ENCODE measurements at regions not wholly inside any gene's neighbourhood (a gene's known extent, or its start where the extent isn't known, plus 50 kb on each side); places are given as distances from the start of the nearest gene placed in this dataset.

- TF ChIP-seq CTCF (IDR thresholded peaks at IDR 0.05): no peak
- no peak for TF ChIP-seq POLR2A (IDR thresholded peaks at IDR 0.05)
These were observed 114.1 kb downstream of the RND3 start for GRCh38 chr2:150373374-150373773.
